GM12878 (cell line): ENCODE measurements at regions not wholly inside any gene's neighbourhood (a gene's known extent, or its start where the extent isn't known, plus 50 kb on each side); places are given as distances from the start of the nearest gene placed in this dataset.

Source experiments
- ATAC-seq: fragments of 200-7000 bp; cut with Tn5 transposase; 3 replicates; pipeline ENCODE4 v1.9.1; 2020; ENCODE audit warnings: mild to moderate bottlenecking, moderate library complexity
- BruUV-seq: library from RNA; stranded (reverse); fragments of 400-500 nt; replicated peaks from 2 replicates; lab custom pipeline; 2021; lab: Mats Ljungman, UMichigan
- CTCF ChIA-PET: fragments of 300-600 bp; sonication (Branson Sonifier 250); formaldehyde crosslinking; extraction: SDS; loops from one replicate; lab custom pipeline; 2021; ENCODE audit warnings: inconsistent platforms; lab: Yijun Ruan, JAX
- POLR2A ChIA-PET: fragments of 350-600 bp; formaldehyde crosslinking; extraction: SDS; loops from one replicate; lab custom pipeline; 2021; ENCODE audit warnings: inconsistent platforms; lab: Charles Lee
- RAD21 ChIA-PET: fragments of 300-600 bp; sonication (Branson Sonifier 250); formaldehyde crosslinking; loops from one replicate; lab custom pipeline; 2023; ENCODE audit warnings: antibody characterized with exemption; ENCODE audit not compliant: unreplicated experiment; lab: Charles Lee
- SMC1A ChIA-PET: fragments of 300-600 bp; sonication (Branson Sonifier 250); formaldehyde crosslinking; loops from one replicate; lab custom pipeline; 2023; ENCODE audit not compliant: unreplicated experiment, uncharacterized antibody; lab: Charles Lee
- DNase-seq: peaks from one replicate; pipeline ENCODE4 v3.0.0-alpha.2; 2011; ENCODE audit warnings: low read depth, low spot score
- FAIRE-seq: peaks from 3 replicates; lab custom pipeline; 2011; peaks lifted over from hg19 to GRCh38; lab: Jason Lieb, UNC
- H2AFZ ChIP-seq: 2 replicates; pipeline ENCODE4 v1.6.0; 2011; ENCODE audit warnings: low read depth, low read length, control low read depth; ENCODE audit not compliant: control insufficient read depth
- H3K27ac ChIP-seq: 2 replicates; pipeline ENCODE4 v1.5.1; 2011; ENCODE audit warnings: control low read depth; ENCODE audit not compliant: control insufficient read depth, insufficient read depth
- H3K27me3 ChIP-seq, 2 experiments: replicated peaks in 1 of 2; 2 replicates each; pipeline versions ENCODE4 v1.6.0 to v1.6.1; 2011; ENCODE audit warnings: low read length in 1 of 2; ENCODE audit not compliant: control insufficient read depth in 2 of 2, insufficient read depth in 2 of 2
- H3K36me3 ChIP-seq, 2 experiments: 2 replicates each; pipeline ENCODE4 v1.5.1; 2011; ENCODE audit warnings: low read length in 1 of 2; ENCODE audit not compliant: control insufficient read depth in 2 of 2, insufficient read depth in 2 of 2
- H3K4me1 ChIP-seq: 2 replicates; pipeline ENCODE4 v1.6.1; 2011; ENCODE audit warnings: mild to moderate bottlenecking, low read length, moderate library complexity, mixed read lengths; ENCODE audit not compliant: control insufficient read depth, insufficient read depth
- H3K4me2 ChIP-seq: 2 replicates; pipeline ENCODE4 v1.6.0; 2011; ENCODE audit warnings: control low read depth; ENCODE audit not compliant: control insufficient read depth, insufficient read depth
- H3K4me3 ChIP-seq: fragments of 200-600 bp; sonication (generic); 2 replicates; pipeline ENCODE4 v1.5.1; 2016
- H3K79me2 ChIP-seq: 2 replicates; pipeline ENCODE4 v1.6.0; 2011; ENCODE audit warnings: low read length; ENCODE audit not compliant: control insufficient read depth, insufficient read depth
- H3K9ac ChIP-seq: 2 replicates; pipeline ENCODE4 v1.8.0; 2011; ENCODE audit warnings: low read length, control low read depth, mixed read lengths; ENCODE audit not compliant: control insufficient read depth, insufficient read depth
- H3K9me3 ChIP-seq: replicated peaks from 3 replicates; pipeline ENCODE4 v1.5.1; 2011; ENCODE audit warnings: mild to moderate bottlenecking, low read length; ENCODE audit not compliant: control insufficient read depth, insufficient read depth
- H4K20me1 ChIP-seq: 2 replicates; pipeline ENCODE4 v1.6.0; 2011; ENCODE audit not compliant: control insufficient read depth, insufficient read depth
- ATF3 ChIP-seq: IDR thresholded peaks from 2 replicates; pipeline ENCODE4 v1.6.1; 2011; ENCODE audit warnings: low read depth, mild to moderate bottlenecking, low read length, moderate library complexity, borderline replicate concordance; ENCODE audit errors: extremely low read depth
- CHD2 ChIP-seq: IDR thresholded peaks from 2 replicates; pipeline ENCODE4 v1.6.1; 2011; ENCODE audit warnings: low read depth, low read length, improper control_type of control experiment, borderline replicate concordance
- GABPA ChIP-seq: IDR thresholded peaks from 2 replicates; pipeline ENCODE4 v1.6.1; 2014; ENCODE audit warnings: antibody characterized with exemption, low read depth, mild to moderate bottlenecking, inconsistent platforms
- NKRF ChIP-seq: fragments of 450-650 bp; conservative IDR thresholded peaks from 2 replicates; pipeline ENCODE4 v1.6.1; 2017; ENCODE audit warnings: mild to moderate bottlenecking, moderate library complexity
- NR2C1 ChIP-seq: fragments of 450-650 bp; IDR thresholded peaks from 2 replicates; pipeline ENCODE4 v1.6.1; 2017; ENCODE audit warnings: antibody characterized with exemption, mild to moderate bottlenecking, moderate library complexity
- PKNOX1 ChIP-seq: fragments of 450-650 bp; IDR thresholded peaks from 2 replicates; pipeline ENCODE4 v1.6.1; 2016; ENCODE audit warnings: mild to moderate bottlenecking
- WGBS: methylation state at CpG from one replicate; pipeline ENCODE4 v1.1.6; 2016; ENCODE audit warnings: low lambda C conversion rate; ENCODE audit not compliant: insufficient replicate concordance, insufficient coverage; ENCODE audit errors: missing lambda C conversion rate; 5-methylcytosine and 5-hydroxymethylcytosine counted together
- in situ Hi-C: fragments of 300-500 bp; cut with MboI; formaldehyde crosslinking; loops from 9 replicates; pipeline ENCODE4 v1.14.3; 2018; ENCODE audit warnings: mixed read lengths
- intact Hi-C: fragments of 100-400 bp; cut with micrococcal nuclease; formaldehyde crosslinking; loops from one replicate; pipeline ENCODE4 v1.14.2; 2022; ENCODE audit not compliant: unreplicated experiment

GRCh38 chr3:135532021-135532420, 433.5 kb upstream of the PPP2R3A start (continued):
- no peak for TF ChIP-seq GABPA
- TF ChIP-seq ATF3: no peak

GRCh38 chr3:135538123-135538522, 427.4 kb upstream of the PPP2R3A start:
- no peaks in the 10 kb centered on the region; the same call in 1 of the 2 replicates for H4K20me1 ChIP-seq
- TF ChIP-seq NKRF (no peak), PKNOX1 (no peak), CHD2 (no peak), NR2C1 (no peak)
- no peak overlapping the region for H3K27ac ChIP-seq
- RAD21 ChIA-PET: no interaction called here
- in situ Hi-C loops (no loop called here), intact Hi-C loops (no loop called here)
- no peaks in the 10 kb centered on the region for H3K9me3 ChIP-seq
- H3K36me3 ChIP-seq: no peaks in the 10 kb centered on the region
- FAIRE-seq (no peak), ATAC-seq (no peak), DNase-seq (no peak)
- POLR2A ChIA-PET: no interaction called here
- WGBS: 70% methylated on average over 2 of the region's 2 CpGs
- no TSS peak for BruUV-seq
- no peak overlapping the region for H3K9ac ChIP-seq
- SMC1A ChIA-PET: no interaction called here
- H3K4me1 ChIP-seq: no peaks in the 10 kb centered on the region
- H3K79me2 ChIP-seq: no peaks in the 10 kb centered on the region
- no peaks in the 10 kb centered on the region; a peak in 1 of 4 replicates for H3K27me3 ChIP-seq
- H3K4me2 ChIP-seq: no peak overlapping the region
- H2AFZ ChIP-seq: no peak overlapping the region
- no peak overlapping the region for H3K4me3 ChIP-seq
- CTCF ChIA-PET: no interaction called here
